CD4-positive, alpha-beta T cell (primary cell): ENCODE measurements at regions not wholly inside any gene's neighbourhood (a gene's known extent, or its start where the extent isn't known, plus 50 kb on each side); places are given as distances from the start of the nearest gene placed in this dataset.

ENCODE experiments used
- ATAC-seq: fragments of 200-7000 bp; cut with Tn5 transposase; one replicate; pipeline ENCODE4 v1.10.0; 2022; ENCODE audit warnings: mild to moderate bottlenecking; ENCODE audit not compliant: poor library complexity
- CTCF ChIA-PET: fragments of 350-600 bp; sonication (Branson Sonifier 250); formaldehyde crosslinking; loops from one replicate; lab custom pipeline; 2021; ENCODE audit warnings: antibody characterized with exemption, inconsistent platforms; lab: Charles Lee
- POLR2A ChIA-PET: fragments of 350-600 bp; sonication (Branson Sonifier 250); formaldehyde crosslinking; loops from one replicate; lab custom pipeline; 2021; ENCODE audit warnings: antibody characterized with exemption, inconsistent platforms; lab: Charles Lee
- DNase-seq, 14 experiments: peaks; one replicate each; pipeline ENCODE4 v3.0.0-alpha.2; 2013 to 2020; ENCODE audit warnings: mixed read lengths in 2 of 14
- H3K27ac ChIP-seq, 2 donors: one replicate each; pipeline versions ENCODE4 v1.5.1 to v1.7.0; 2013; ENCODE audit warnings: low read length in 2 of 2, low read depth in 1 of 2, mild to moderate bottlenecking in 1 of 2
- H3K27me3 ChIP-seq, 2 experiments: 1 replicate in 1 of 2; 2 replicates in 1 of 2; pipeline versions ENCODE4 v1.6.1 to v1.7.0; 2013; ENCODE audit warnings: low read length in 2 of 2, control low read depth in 1 of 2, mild to moderate bottlenecking in 1 of 2, moderate library complexity in 1 of 2; ENCODE audit not compliant: insufficient read depth in 2 of 2, control insufficient read depth in 1 of 2
- H3K36me3 ChIP-seq: one replicate; pipeline ENCODE4 v1.6.1; 2013; ENCODE audit warnings: low read length, control low read depth; ENCODE audit not compliant: insufficient read depth
- H3K4me1 ChIP-seq: one replicate; pipeline ENCODE4 v1.6.1; 2013; ENCODE audit warnings: low read length, control low read depth; ENCODE audit not compliant: insufficient read depth
- H3K4me3 ChIP-seq: one replicate; pipeline ENCODE4 v1.5.1; 2013; ENCODE audit warnings: mild to moderate bottlenecking, low read length, moderate library complexity
- H3K9me3 ChIP-seq, 2 experiments: 1 replicate in 1 of 2; 2 replicates in 1 of 2; pipeline versions ENCODE4 v1.6.1 to v1.7.0; 2013; ENCODE audit warnings: low read length in 2 of 2, mild to moderate bottlenecking in 2 of 2, control low read depth in 1 of 2, moderate library complexity in 1 of 2; ENCODE audit not compliant: control insufficient read depth in 1 of 2, insufficient read depth in 1 of 2
- H3K27ac Mint-ChIP-seq: one replicate; pipeline ENCODE4 v1.8.0; 2020; ENCODE audit warnings: mixed read lengths
- H3K27me3 Mint-ChIP-seq: one replicate; pipeline ENCODE4 v1.8.0; 2021; ENCODE audit warnings: mixed read lengths
- H3K36me3 Mint-ChIP-seq: one replicate; pipeline ENCODE4 v1.8.0; 2021; ENCODE audit warnings: low read depth, mixed read lengths
- H3K4me1 Mint-ChIP-seq: one replicate; pipeline ENCODE4 v1.8.0; 2021; ENCODE audit warnings: low read depth, mixed read lengths
- H3K4me3 Mint-ChIP-seq: one replicate; pipeline ENCODE4 v1.8.0; 2020; ENCODE audit warnings: mild to moderate bottlenecking, mixed read lengths
- H3K9me3 Mint-ChIP-seq: one replicate; pipeline ENCODE4 v1.8.0; 2020; ENCODE audit warnings: mixed read lengths
- intact Hi-C, 2 experiments: fragments of 100-400 bp; cut with DNase I in 1 of 2; cut with micrococcal nuclease in 1 of 2; formaldehyde crosslinking; loops; one replicate each; pipeline versions ENCODE4 v1.15.1 to v1.9.0; 2023 to 2025; cut with DNase I, micrococcal nuclease
- TF ChIP-seq, protein P1 (sequence below): fragments of 200-600 bp; IDR thresholded peaks from one replicate; pipeline ENCODE4 v1.8.0; 2022; ENCODE audit warnings: antibody characterized with exemption, mild to moderate bottlenecking

GRCh38 chr15:23514484-23514883 lies 51.0 kb upstream of the MKRN3 start:
- CTCF ChIA-PET = no interaction called here
- Mint-ChIP-seq H3K27ac (no peak overlapping the region), H3K36me3 (no peaks in the 10 kb centered on the region), H3K4me1 (no peaks in the 10 kb centered on the region), H3K4me3 (no peak overlapping the region), H3K9me3 (peaks cover 2% of the 10 kb centered on the region), H3K27me3 (no peaks in the 10 kb centered on the region)
- Histone ChIP-seq H3K4me1 (no peaks in the 10 kb centered on the region), H3K9me3 (no peaks in the 10 kb centered on the region), H3K27me3 (no peaks in the 10 kb centered on the region), H3K4me3 (no peak overlapping the region), H3K36me3 (no peaks in the 10 kb centered on the region), H3K27ac (no peak overlapping the region)
- DNase-seq (no peak), ATAC-seq (no peak)
- POLR2A ChIA-PET = no interaction called here
- TF ChIP-seq, protein P1, sequence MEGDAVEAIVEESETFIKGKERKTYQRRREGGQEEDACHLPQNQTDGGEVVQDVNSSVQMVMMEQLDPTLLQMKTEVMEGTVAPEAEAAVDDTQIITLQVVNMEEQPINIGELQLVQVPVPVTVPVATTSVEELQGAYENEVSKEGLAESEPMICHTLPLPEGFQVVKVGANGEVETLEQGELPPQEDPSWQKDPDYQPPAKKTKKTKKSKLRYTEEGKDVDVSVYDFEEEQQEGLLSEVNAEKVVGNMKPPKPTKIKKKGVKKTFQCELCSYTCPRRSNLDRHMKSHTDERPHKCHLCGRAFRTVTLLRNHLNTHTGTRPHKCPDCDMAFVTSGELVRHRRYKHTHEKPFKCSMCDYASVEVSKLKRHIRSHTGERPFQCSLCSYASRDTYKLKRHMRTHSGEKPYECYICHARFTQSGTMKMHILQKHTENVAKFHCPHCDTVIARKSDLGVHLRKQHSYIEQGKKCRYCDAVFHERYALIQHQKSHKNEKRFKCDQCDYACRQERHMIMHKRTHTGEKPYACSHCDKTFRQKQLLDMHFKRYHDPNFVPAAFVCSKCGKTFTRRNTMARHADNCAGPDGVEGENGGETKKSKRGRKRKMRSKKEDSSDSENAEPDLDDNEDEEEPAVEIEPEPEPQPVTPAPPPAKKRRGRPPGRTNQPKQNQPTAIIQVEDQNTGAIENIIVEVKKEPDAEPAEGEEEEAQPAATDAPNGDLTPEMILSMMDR = no peak
- intact Hi-C loops = no loop called here

- ATAC-seq (no peak), DNase-seq (no peak)
- Histone ChIP-seq H3K4me1 (no peaks in the 10 kb centered on the region), H3K9me3 (no peaks in the 10 kb centered on the region), H3K27ac (no peak overlapping the region), H3K36me3 (no peaks in the 10 kb centered on the region), H3K27me3 (no peaks in the 10 kb centered on the region), H3K4me3 (no peak overlapping the region)
- intact Hi-C loops = no loop called here
- TF ChIP-seq, protein P1 = no peak
- Mint-ChIP-seq H3K27me3 (peaks cover 6% of the 10 kb centered on the region), H3K36me3 (no peaks in the 10 kb centered on the region), H3K9me3 (peaks cover 3% of the 10 kb centered on the region), H3K4me3 (no peak overlapping the region), H3K27ac (no peak overlapping the region), H3K4me1 (no peaks in the 10 kb centered on the region)
- ChIA-PET CTCF (interaction anchor here (1.4 kb wide), 1 partner anchor 9 kb away, joined by 3 read pairs; no protein-coding TSS in a partner anchor), POLR2A (interaction anchor here (0.6 kb wide), 1 partner anchor 38 kb away, joined by 4 read pairs; no protein-coding TSS in a partner anchor)
Measured at GRCh38 chr15:23506762-23507161, 58.7 kb upstream of the MKRN3 start.

DNA sequence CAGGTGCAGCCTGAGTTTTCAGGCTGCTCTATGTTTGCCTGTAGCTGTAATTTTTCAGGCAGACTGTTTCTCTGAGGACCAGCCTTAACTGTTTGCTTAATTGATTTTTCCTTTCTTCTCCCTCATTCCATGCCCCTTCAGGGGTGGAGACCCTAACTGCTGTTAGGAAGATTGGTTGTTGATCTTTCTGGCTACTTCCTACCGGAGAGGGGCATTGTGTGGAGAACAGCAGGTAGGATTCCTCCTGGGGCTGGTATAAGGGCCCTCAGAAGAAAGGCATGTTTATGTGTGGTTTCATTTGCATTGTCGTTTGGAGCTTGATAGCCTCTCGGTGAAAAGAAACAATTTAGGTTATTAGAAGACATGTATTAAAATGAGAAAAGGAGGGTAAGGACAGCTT lies 56.9 kb upstream of the GOLGA6L2 start:
- no peak overlapping the region for H3K27ac ChIP-seq
- no peaks in the 10 kb centered on the region for H3K27me3 ChIP-seq
- H3K4me3 ChIP-seq = no peak overlapping the region
- no peak for ATAC-seq
- CTCF ChIA-PET = no interaction called here
- Mint-ChIP-seq H3K4me1 (no peaks in the 10 kb centered on the region), H3K27ac (no peak overlapping the region), H3K9me3 (peaks cover 2% of the 10 kb centered on the region), H3K36me3 (no peaks in the 10 kb centered on the region), H3K4me3 (no peak overlapping the region), H3K27me3 (peaks cover 6% of the 10 kb centered on the region)
- intact Hi-C loops = no loop called here
- TF ChIP-seq, protein P1 = no peak
- H3K9me3 ChIP-seq = no peaks in the 10 kb centered on the region
- H3K36me3 ChIP-seq = no peaks in the 10 kb centered on the region
- DNase-seq = no peak
- H3K4me1 ChIP-seq = no peaks in the 10 kb centered on the region
- POLR2A ChIA-PET = no interaction called here
